B cell (primary cell): ENCODE measurements at regions not wholly inside any gene's neighbourhood (a gene's known extent, or its start where the extent isn't known, plus 50 kb on each side); places are given as distances from the start of the nearest gene placed in this dataset.

ENCODE experiments used
- ATAC-seq: fragments of 200-7000 bp; cut with Tn5 transposase; one replicate; pipeline ENCODE4 v1.10.0; 2021; ENCODE audit warnings: low read depth, mild to moderate bottlenecking, moderate number of reproducible peaks, moderate library complexity
- CTCF ChIA-PET: fragments of 350-600 bp; sonication (Branson Sonifier 250); formaldehyde crosslinking; loops from one replicate; lab custom pipeline; 2021; ENCODE audit warnings: antibody characterized with exemption, inconsistent platforms; lab: Charles Lee
- POLR2A ChIA-PET: fragments of 350-600 bp; sonication (Branson Sonifier 250); formaldehyde crosslinking; loops from one replicate; lab custom pipeline; 2021; ENCODE audit warnings: antibody characterized with exemption; lab: Charles Lee
- DNase-seq: peaks from one replicate; pipeline ENCODE4 v3.0.0; 2013
- H2AFZ ChIP-seq: 2 replicates; pipeline ENCODE4 v1.6.1; 2012; ENCODE audit warnings: mild to moderate bottlenecking, low read depth, low read length; ENCODE audit not compliant: insufficient read depth, poor library complexity, severe bottlenecking
- H3K27ac ChIP-seq, 2 donors: 1 replicate in 1 of 2; 2 replicates in 1 of 2; pipeline ENCODE4 v1.5.1; 2012 to 2013; ENCODE audit warnings: low read length in 2 of 2, mild to moderate bottlenecking in 2 of 2, moderate library complexity in 1 of 2
- H3K27me3 ChIP-seq, 4 experiments: fragments of 200-600 bp in 1 of 4; sonication (generic) in 1 of 4; replicated peaks in 1 of 4; 1 replicate in 2 of 4; 2 replicates in 2 of 4; pipeline versions ENCODE4 v1.6.1 to v1.7.0; 2013 to 2016; ENCODE audit warnings: low read length in 3 of 4, mild to moderate bottlenecking in 2 of 4, mixed read lengths in 1 of 4, moderate library complexity in 1 of 4; ENCODE audit not compliant: insufficient read depth in 4 of 4, control insufficient read depth in 3 of 4; ENCODE audit errors: control extremely low read depth in 1 of 4
- H3K36me3 ChIP-seq, 2 experiments: replicated peaks in 1 of 2; 1 replicate in 1 of 2; 2 replicates in 1 of 2; pipeline versions ENCODE4 v1.6.1 to v1.7.1; 2013; ENCODE audit warnings: low read length in 1 of 2; ENCODE audit not compliant: insufficient read depth in 2 of 2, control insufficient read depth in 1 of 2; ENCODE audit errors: control extremely low read depth in 1 of 2, extremely low read depth in 1 of 2
- H3K4me1 ChIP-seq, 2 donors: fragments of 200-600 bp in 1 of 2; sonication (generic) in 1 of 2; 1 replicate in 1 of 2; 2 replicates in 1 of 2; pipeline versions ENCODE4 v1.5.1 to v1.6.1; 2013 to 2017; ENCODE audit warnings: low read length in 2 of 2; ENCODE audit not compliant: control insufficient read depth in 2 of 2, insufficient read depth in 2 of 2
- H3K4me2 ChIP-seq: replicated peaks from 2 replicates; pipeline ENCODE3; 2012; ENCODE audit warnings: mild to moderate bottlenecking, low read depth, low read length; ENCODE audit not compliant: poor library complexity, severe bottlenecking
- H3K4me3 ChIP-seq, 5 experiments: fragments of 200-600 bp in 1 of 5; sonication (generic) in 1 of 5; 1 replicate in 3 of 5; 2 replicates in 2 of 5; pipeline versions ENCODE4 v1.5.1 to v1.7.0; 2011 to 2016; ENCODE audit warnings: low read length in 4 of 5, mild to moderate bottlenecking in 4 of 5, low read depth in 2 of 5, control low read depth in 1 of 5, moderate library complexity in 1 of 5; ENCODE audit not compliant: insufficient read depth in 1 of 5; ENCODE audit errors: control extremely low read depth in 1 of 5, extremely low read depth in 1 of 5
- H3K79me2 ChIP-seq: fragments of 200-600 bp; sonication (generic); one replicate; pipeline ENCODE4 v1.6.0; 2016; ENCODE audit warnings: low read length; ENCODE audit not compliant: control insufficient read depth, insufficient read depth
- H3K9ac ChIP-seq: fragments of 200-600 bp; sonication (generic); 2 replicates; pipeline ENCODE4 v1.6.1; 2017; ENCODE audit warnings: mild to moderate bottlenecking, low read length, moderate library complexity
- H3K9me3 ChIP-seq, 3 donors: one replicate each; pipeline versions ENCODE4 v1.6.1 to v1.7.1; 2013; ENCODE audit warnings: low read length in 2 of 3; ENCODE audit not compliant: control insufficient read depth in 2 of 3, insufficient read depth in 1 of 3; ENCODE audit errors: control extremely low read depth in 1 of 3
- H4K20me1 ChIP-seq: 2 replicates; pipeline ENCODE4 v1.6.0; 2012; ENCODE audit warnings: mild to moderate bottlenecking, low read length; ENCODE audit not compliant: insufficient read depth, control insufficient read depth, poor library complexity, severe bottlenecking
- H3K27ac Mint-ChIP-seq: one replicate; pipeline ENCODE4 v1.8.0; 2021; ENCODE audit warnings: mixed read lengths
- H3K27me3 Mint-ChIP-seq: one replicate; pipeline ENCODE4 v1.8.0; 2021; ENCODE audit warnings: mixed read lengths
- H3K4me1 Mint-ChIP-seq: one replicate; pipeline ENCODE4 v1.8.0; 2021; ENCODE audit warnings: mixed read lengths
- H3K4me3 Mint-ChIP-seq: one replicate; pipeline ENCODE4 v1.8.0; 2021; ENCODE audit warnings: mixed read lengths
- H3K9me3 Mint-ChIP-seq: one replicate; pipeline ENCODE4 v1.8.0; 2022; ENCODE audit warnings: mixed read lengths; ENCODE audit not compliant: insufficient read depth
- CTCF ChIP-seq: fragments of 200-600 bp; IDR thresholded peaks from one replicate; pipeline ENCODE4 v1.8.0; 2022; ENCODE audit warnings: antibody characterized with exemption, mild to moderate bottlenecking
- EZH2 ChIP-seq: IDR thresholded peaks from 2 replicates; pipeline ENCODE4 v1.6.1; 2012; ENCODE audit warnings: borderline replicate concordance, low read depth, mild to moderate bottlenecking, moderate library complexity, low read length; ENCODE audit not compliant: insufficient read depth, poor library complexity, severe bottlenecking
- WGBS: methylation state at CpG from one replicate; pipeline ENCODE4 v1.1.5; 2013; ENCODE audit warnings: missing lambda C conversion rate; ENCODE audit not compliant: insufficient coverage; 5-methylcytosine and 5-hydroxymethylcytosine counted together
- intact Hi-C: fragments of 100-400 bp; cut with micrococcal nuclease; formaldehyde crosslinking; loops from one replicate; pipeline ENCODE4 v1.10.0; 2022

- no CpG with 5 or more reads among the region's 3 CpGs for WGBS
- Histone ChIP-seq H3K9ac (no peak overlapping the region), H3K27ac (no peak overlapping the region), H3K4me2 (no peak overlapping the region), H3K4me1 (no peaks in the 10 kb centered on the region), H3K79me2 (no peaks in the 10 kb centered on the region), H3K9me3 (peaks cover 0 to 2% (median 0%) of the 10 kb centered on the region in 3 donors), H2AFZ (no peak overlapping the region), H4K20me1 (no peaks in the 10 kb centered on the region), H3K36me3 (no peaks in the 10 kb centered on the region), H3K27me3 (no peaks in the 10 kb centered on the region), H3K4me3 (no peak overlapping the region)
- no peaks in the 10 kb centered on the region for H3K4me1 Mint-ChIP-seq
- CTCF ChIA-PET = no interaction called here
- no peak overlapping the region for H3K27ac Mint-ChIP-seq
- H3K9me3 Mint-ChIP-seq = peaks cover 2% of the 10 kb centered on the region
- DNase-seq (no peak), ATAC-seq (no peak)
- no peak overlapping the region for H3K4me3 Mint-ChIP-seq
- H3K27me3 Mint-ChIP-seq = no peaks in the 10 kb centered on the region
- POLR2A ChIA-PET = no interaction called here
- no peak for TF ChIP-seq EZH2
- no peak for TF ChIP-seq CTCF
- intact Hi-C loops = no loop called here
Observed at GRCh38 chr2:150358468-150358807, 129.0 kb downstream of the RND3 start.

- TF ChIP-seq EZH2 (no peak), CTCF (no peak)
- Histone ChIP-seq H3K27ac (no peak overlapping the region), H3K4me1 (no peaks in the 10 kb centered on the region), H3K79me2 (no peaks in the 10 kb centered on the region), H4K20me1 (no peaks in the 10 kb centered on the region), H3K9ac (no peak overlapping the region), H3K27me3 (no peaks in the 10 kb centered on the region), H3K9me3 (peaks cover 0 to 2% (median 0%) of the 10 kb centered on the region in 3 donors), H3K4me2 (no peak overlapping the region), H3K36me3 (no peaks in the 10 kb centered on the region), H2AFZ (no peak overlapping the region), H3K4me3 (no peak overlapping the region)
- intact Hi-C loops = no loop called here
- no peak overlapping the region for H3K27ac Mint-ChIP-seq
- ChIA-PET CTCF (no interaction called here), POLR2A (no interaction called here)
- no peak for ATAC-seq
- no peak overlapping the region for H3K4me3 Mint-ChIP-seq
- no peak for DNase-seq
- no peaks in the 10 kb centered on the region for H3K4me1 Mint-ChIP-seq
- no CpG with 5 or more reads among the region's 2 CpGs for WGBS
- no peaks in the 10 kb centered on the region for H3K27me3 Mint-ChIP-seq
- peaks cover 2% of the 10 kb centered on the region for H3K9me3 Mint-ChIP-seq
Observed at GRCh38 chr2:150357770-150358467, 129.5 kb downstream of the RND3 start.
